T-helper 1 cell treated with Interleukin-12 subunit alpha and Interleukin-12 subunit beta and Interleukin-4 antibody, amounts not matched to agents 30 μg/mL and 1 μg/mL, for 36 hours (primary cell): ENCODE measurements at regions not wholly inside any gene's neighbourhood (a gene's known extent, or its start where the extent isn't known, plus 50 kb on each side); places are given as distances from the start of the nearest gene placed in this dataset.

Experiments
- H3K27ac Mint-ChIP-seq: one replicate; pipeline ENCODE4 v1.8.0; 2021; ENCODE audit warnings: mild to moderate bottlenecking, mixed read lengths
- H3K27me3 Mint-ChIP-seq: one replicate; pipeline ENCODE4 v1.8.0; 2021; ENCODE audit warnings: low read depth, mixed read lengths
- H3K36me3 Mint-ChIP-seq: one replicate; pipeline ENCODE4 v1.8.0; 2021; ENCODE audit warnings: low read depth, mixed read lengths
- H3K4me1 Mint-ChIP-seq: one replicate; pipeline ENCODE4 v1.8.0; 2021; ENCODE audit warnings: low read depth, mixed read lengths
- H3K4me3 Mint-ChIP-seq: one replicate; pipeline ENCODE4 v1.8.0; 2021; ENCODE audit warnings: mild to moderate bottlenecking, moderate library complexity, mixed read lengths
- H3K9me3 Mint-ChIP-seq: one replicate; pipeline ENCODE4 v1.8.0; 2021; ENCODE audit warnings: mixed read lengths

- Mint-ChIP-seq H3K27ac (no peak overlapping the region), H3K36me3 (no peaks in the 10 kb centered on the region), H3K27me3 (no peaks in the 10 kb centered on the region), H3K4me3 (no peak overlapping the region), H3K9me3 (no peaks in the 10 kb centered on the region), H3K4me1 (no peaks in the 10 kb centered on the region)
Measured at GRCh38 chr4:124192544-124192943, 520.0 kb downstream of the ANKRD50 start.

DNA sequence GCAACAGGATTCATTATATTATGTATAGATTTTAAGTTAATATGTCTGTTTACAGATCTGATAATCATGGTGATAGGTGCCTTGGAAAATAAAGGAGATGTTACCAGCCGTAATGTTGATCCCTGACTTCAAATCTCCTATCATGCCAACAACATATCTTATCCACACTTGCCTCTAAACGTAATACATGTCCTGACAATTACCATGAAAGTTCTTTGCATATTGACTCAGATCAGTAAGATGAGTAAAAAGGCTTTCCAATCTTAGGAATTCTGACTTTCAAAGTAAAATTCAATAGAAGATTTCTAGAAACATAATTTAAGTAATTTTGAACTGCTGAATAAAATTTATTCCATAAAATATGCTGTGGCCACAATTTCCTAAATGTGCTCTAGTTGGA lies 513.3 kb downstream of the ANKRD50 start:
- Mint-ChIP-seq H3K27me3 (no peaks in the 10 kb centered on the region), H3K4me1 (no peaks in the 10 kb centered on the region), H3K36me3 (no peaks in the 10 kb centered on the region), H3K27ac (no peak overlapping the region), H3K4me3 (no peak overlapping the region), H3K9me3 (no peaks in the 10 kb centered on the region)

DNA sequence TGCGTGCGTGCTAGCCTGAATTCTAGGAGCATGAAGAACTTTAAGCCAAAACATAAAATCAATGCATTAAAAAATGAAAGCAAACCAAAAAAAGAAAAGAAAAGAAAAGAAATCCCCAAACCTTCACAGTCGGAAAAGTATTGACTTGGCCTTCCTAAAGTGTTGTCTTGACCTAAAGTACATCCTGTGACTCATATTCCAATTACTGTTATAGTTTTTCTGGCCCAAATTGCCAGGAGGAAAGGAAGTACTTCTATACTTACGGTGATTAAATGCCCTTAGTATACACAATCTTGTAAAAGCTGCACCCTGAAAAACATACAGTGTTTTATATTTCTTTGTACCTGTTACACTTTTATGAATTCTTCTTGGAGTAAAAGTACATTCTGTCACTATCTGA lies 512.8 kb downstream of the ANKRD50 start:
- Mint-ChIP-seq H3K36me3 (no peaks in the 10 kb centered on the region), H3K27ac (no peak overlapping the region), H3K4me1 (no peaks in the 10 kb centered on the region), H3K4me3 (no peak overlapping the region), H3K27me3 (no peaks in the 10 kb centered on the region), H3K9me3 (no peaks in the 10 kb centered on the region)

- no peak overlapping the region for H3K27ac Mint-ChIP-seq
- no peaks in the 10 kb centered on the region for H3K27me3 Mint-ChIP-seq
- no peaks in the 10 kb centered on the region for H3K36me3 Mint-ChIP-seq
- H3K4me1 Mint-ChIP-seq: no peaks in the 10 kb centered on the region
- no peak overlapping the region for H3K4me3 Mint-ChIP-seq
- no peaks in the 10 kb centered on the region for H3K9me3 Mint-ChIP-seq
Measured at GRCh38 chr4:124201636-124202035, 510.9 kb downstream of the ANKRD50 start.

GRCh38 chr4:124202099-124202498 lies 510.4 kb downstream of the ANKRD50 start:
- Mint-ChIP-seq H3K9me3 (no peaks in the 10 kb centered on the region), H3K4me1 (no peaks in the 10 kb centered on the region), H3K36me3 (no peaks in the 10 kb centered on the region), H3K27ac (no peak overlapping the region), H3K4me3 (no peak overlapping the region), H3K27me3 (no peaks in the 10 kb centered on the region)

DNA sequence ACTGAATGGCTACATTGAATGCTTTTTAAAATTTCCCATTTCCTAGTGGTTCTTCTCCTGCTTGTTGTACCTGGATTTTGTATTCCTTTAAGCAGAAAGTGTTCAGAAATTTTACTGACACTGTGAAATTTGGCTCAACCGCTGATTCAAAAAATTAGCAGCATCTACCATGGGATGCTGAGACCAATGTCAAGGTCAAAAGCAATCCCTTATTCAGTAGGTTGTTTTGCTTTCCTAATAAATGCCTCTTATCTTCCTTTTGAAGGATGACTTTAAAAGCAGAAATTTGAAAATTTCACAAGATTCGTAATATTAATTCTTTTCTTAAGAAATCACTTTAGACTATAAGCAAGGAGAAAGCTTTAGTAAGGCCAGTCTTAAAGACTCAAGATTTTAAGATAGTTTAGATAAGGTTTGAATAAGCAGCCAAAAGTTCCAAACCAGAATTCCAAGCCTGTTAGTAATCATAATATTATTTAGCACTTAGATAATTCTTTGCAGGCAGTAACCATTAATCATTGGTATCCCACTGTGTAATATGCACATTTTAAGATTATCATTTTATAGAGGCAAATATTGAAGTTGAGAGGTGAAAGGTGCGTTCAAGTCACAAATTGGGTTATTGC lies 508.8 kb downstream of the ANKRD50 start:
- Mint-ChIP-seq H3K9me3 (no peaks in the 10 kb centered on the region), H3K36me3 (no peaks in the 10 kb centered on the region), H3K27me3 (no peaks in the 10 kb centered on the region), H3K4me3 (no peak overlapping the region), H3K27ac (no peak overlapping the region), H3K4me1 (no peaks in the 10 kb centered on the region)

DNA sequence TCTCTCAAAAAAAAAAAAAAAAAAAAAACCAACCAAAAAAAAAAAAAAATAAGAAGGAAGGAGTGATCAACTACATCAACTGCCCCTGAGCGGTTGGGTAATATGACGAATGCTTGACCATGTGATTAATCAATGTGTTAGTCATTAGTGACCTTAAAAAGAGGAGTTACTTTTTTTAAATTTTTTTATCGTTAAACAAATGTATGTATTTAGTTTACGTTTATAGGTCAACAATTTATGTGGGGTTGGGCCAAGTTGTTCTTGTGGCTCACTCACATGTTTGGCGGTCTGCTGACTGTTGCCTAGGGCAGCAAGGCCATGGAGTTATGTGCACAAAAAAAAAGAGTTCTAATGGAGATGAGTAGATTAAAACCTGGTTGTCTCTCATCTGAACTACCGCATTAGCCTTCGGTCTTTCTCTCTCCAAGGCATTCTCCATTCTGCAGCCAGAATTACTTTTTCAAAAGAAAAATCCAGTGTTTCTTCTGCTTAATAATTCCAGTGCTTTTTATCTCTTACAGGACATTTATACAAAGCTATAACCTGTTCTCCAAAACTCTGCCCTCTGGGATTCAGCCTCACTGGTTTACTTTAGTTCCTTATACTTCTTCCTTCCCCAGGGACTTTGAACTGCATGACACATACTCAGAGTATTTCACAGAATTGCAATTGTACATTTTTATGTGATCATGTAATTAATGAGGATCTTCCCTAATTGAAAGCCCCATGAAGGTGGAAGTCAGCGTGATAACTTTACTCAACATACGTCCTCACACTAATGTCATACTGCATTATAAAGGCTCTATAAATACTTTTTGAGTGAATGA lies 505.5 kb downstream of the ANKRD50 start:
- Mint-ChIP-seq H3K4me3 (no peak overlapping the region), H3K9me3 (no peaks in the 10 kb centered on the region), H3K36me3 (no peaks in the 10 kb centered on the region), H3K27me3 (no peaks in the 10 kb centered on the region), H3K4me1 (no peaks in the 10 kb centered on the region), H3K27ac (no peak overlapping the region)

DNA sequence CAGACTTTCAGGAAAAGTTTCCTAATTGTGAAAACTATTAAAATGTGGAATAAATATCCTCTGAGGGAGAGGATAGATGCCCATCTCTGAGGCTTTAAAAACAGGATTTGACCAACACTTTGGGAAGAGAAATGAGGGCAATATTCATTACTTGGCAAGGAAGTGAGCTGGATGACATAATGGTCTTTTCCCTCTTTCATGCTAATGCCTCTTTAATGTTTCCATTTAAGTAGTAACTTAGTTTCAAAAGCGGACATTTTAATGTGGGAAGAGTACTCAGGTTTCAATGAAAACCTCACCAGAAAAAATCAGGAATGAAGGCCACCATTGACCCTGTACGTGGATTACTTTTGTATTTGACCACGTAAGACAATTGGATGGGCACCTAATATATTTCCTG lies 503.3 kb downstream of the ANKRD50 start:
- H3K9me3 Mint-ChIP-seq: no peaks in the 10 kb centered on the region
- no peaks in the 10 kb centered on the region for H3K27me3 Mint-ChIP-seq
- H3K4me1 Mint-ChIP-seq: no peaks in the 10 kb centered on the region
- H3K36me3 Mint-ChIP-seq: no peaks in the 10 kb centered on the region
- no peak overlapping the region for H3K27ac Mint-ChIP-seq
- H3K4me3 Mint-ChIP-seq: no peak overlapping the region

DNA sequence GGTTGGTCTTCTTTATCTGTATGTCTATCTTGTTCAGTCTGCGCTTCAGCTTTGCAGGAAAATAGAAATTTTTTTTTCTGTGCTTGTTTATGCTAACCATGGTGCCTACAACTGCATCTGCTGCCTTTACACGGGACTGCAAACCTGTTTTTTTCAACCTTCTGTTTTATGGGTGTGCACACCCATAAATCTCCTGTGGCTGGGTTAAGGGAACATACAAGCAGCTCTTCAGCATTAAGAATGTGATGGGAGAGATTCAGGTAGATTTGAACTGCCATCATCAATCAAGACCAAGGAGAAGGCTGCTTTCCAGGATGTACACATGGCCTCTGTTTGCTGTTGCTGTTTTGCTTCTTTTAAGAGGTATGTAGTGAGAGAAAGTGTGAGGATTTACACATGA lies 502.9 kb downstream of the ANKRD50 start:
- no peaks in the 10 kb centered on the region for H3K9me3 Mint-ChIP-seq

GRCh38 chr4:124210746-124211145 lies 501.8 kb downstream of the ANKRD50 start:
- Mint-ChIP-seq H3K27me3 (no peaks in the 10 kb centered on the region), H3K9me3 (no peaks in the 10 kb centered on the region), H3K4me3 (no peak overlapping the region), H3K4me1 (no peaks in the 10 kb centered on the region), H3K27ac (no peak overlapping the region), H3K36me3 (no peaks in the 10 kb centered on the region)

More for the DNA sequence above, 502.9 kb downstream of the ANKRD50 start:
- no peak overlapping the region for H3K4me3 Mint-ChIP-seq
- H3K36me3 Mint-ChIP-seq: no peaks in the 10 kb centered on the region
- H3K27ac Mint-ChIP-seq: no peak overlapping the region
- H3K27me3 Mint-ChIP-seq: no peaks in the 10 kb centered on the region
- no peaks in the 10 kb centered on the region for H3K4me1 Mint-ChIP-seq

- no peaks in the 10 kb centered on the region for H3K4me1 Mint-ChIP-seq
- no peaks in the 10 kb centered on the region for H3K27me3 Mint-ChIP-seq
- H3K9me3 Mint-ChIP-seq: no peaks in the 10 kb centered on the region
Measured at GRCh38 chr4:124212815-124213630, 499.5 kb downstream of the ANKRD50 start.

GRCh38 chr4:124219389-124219788 lies 493.1 kb downstream of the ANKRD50 start:
- H3K27me3 Mint-ChIP-seq: no peaks in the 10 kb centered on the region
- no peak overlapping the region for H3K27ac Mint-ChIP-seq
- H3K4me1 Mint-ChIP-seq: no peaks in the 10 kb centered on the region
- H3K9me3 Mint-ChIP-seq: no peaks in the 10 kb centered on the region
- H3K4me3 Mint-ChIP-seq: no peak overlapping the region
- no peaks in the 10 kb centered on the region for H3K36me3 Mint-ChIP-seq

More at GRCh38 chr4:124212815-124213630, 499.5 kb downstream of the ANKRD50 start:
- H3K36me3 Mint-ChIP-seq: no peaks in the 10 kb centered on the region
- no peak overlapping the region for H3K27ac Mint-ChIP-seq
- no peak overlapping the region for H3K4me3 Mint-ChIP-seq

DNA sequence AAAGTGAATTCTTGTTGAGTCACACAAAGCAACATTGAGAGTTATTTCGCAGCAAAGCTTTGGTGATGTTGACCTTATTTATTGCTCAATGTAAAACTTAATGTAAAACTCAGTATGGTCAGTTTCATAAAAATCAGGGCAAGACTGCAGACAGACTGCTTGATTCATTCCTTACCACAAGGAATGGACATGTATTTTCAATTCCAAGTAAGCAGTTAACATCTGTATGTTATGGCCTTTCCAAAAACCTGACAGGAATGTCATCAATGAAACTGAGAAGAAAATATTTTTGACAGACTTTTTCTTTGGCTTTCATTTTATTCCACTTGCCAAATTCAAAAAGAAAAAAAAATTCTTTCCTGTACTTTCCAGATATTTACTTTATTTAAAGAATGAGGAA lies 488.3 kb downstream of the ANKRD50 start:
- H3K4me1 Mint-ChIP-seq: no peaks in the 10 kb centered on the region
- no peak overlapping the region for H3K4me3 Mint-ChIP-seq
- H3K9me3 Mint-ChIP-seq: no peaks in the 10 kb centered on the region
- H3K27ac Mint-ChIP-seq: no peak overlapping the region
- no peaks in the 10 kb centered on the region for H3K36me3 Mint-ChIP-seq
- H3K27me3 Mint-ChIP-seq: no peaks in the 10 kb centered on the region

- Mint-ChIP-seq H3K4me3 (no peak overlapping the region), H3K36me3 (no peaks in the 10 kb centered on the region), H3K4me1 (no peaks in the 10 kb centered on the region), H3K9me3 (no peaks in the 10 kb centered on the region), H3K27me3 (no peaks in the 10 kb centered on the region), H3K27ac (no peak overlapping the region)
Measured at GRCh38 chr4:124227981-124228380, 484.6 kb downstream of the ANKRD50 start.

DNA sequence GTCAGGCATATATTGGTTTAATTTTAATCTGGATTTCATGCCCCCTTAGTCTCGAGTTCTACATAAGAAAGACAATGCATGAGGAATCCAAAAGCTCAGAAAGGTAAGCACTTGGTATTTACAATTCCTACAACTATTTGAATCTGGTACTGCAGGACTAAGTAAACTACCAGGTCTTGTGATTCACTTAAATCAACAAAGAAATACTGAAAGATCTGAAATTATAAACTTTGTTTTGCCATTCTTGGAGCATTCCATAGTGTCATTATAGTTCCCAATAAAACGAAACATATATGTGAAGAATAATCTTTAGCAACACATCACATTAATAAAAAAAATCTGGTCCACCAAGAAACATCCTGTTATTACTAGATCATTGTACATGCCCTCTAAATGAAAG lies 482.3 kb downstream of the ANKRD50 start:
- no peaks in the 10 kb centered on the region for H3K36me3 Mint-ChIP-seq
- H3K9me3 Mint-ChIP-seq: no peaks in the 10 kb centered on the region
- no peak overlapping the region for H3K27ac Mint-ChIP-seq
- no peaks in the 10 kb centered on the region for H3K27me3 Mint-ChIP-seq
- H3K4me3 Mint-ChIP-seq: no peak overlapping the region
- H3K4me1 Mint-ChIP-seq: no peaks in the 10 kb centered on the region
